Loucy (cell line): ENCODE measurements at regions not wholly inside any gene's neighbourhood (a gene's known extent, or its start where the extent isn't known, plus 50 kb on each side); places are given as distances from the start of the nearest gene placed in this dataset.

ENCODE experiments used
- H2AFZ ChIP-seq: fragments of 200-600 bp; sonication (generic); 2 replicates; pipeline ENCODE4 v1.6.0; 2016; ENCODE audit warnings: antibody characterized with exemption, mild to moderate bottlenecking, low read length, moderate library complexity
- H3F3A ChIP-seq: fragments of 200-600 bp; 2 replicates; pipeline ENCODE4 v1.6.0; 2016; ENCODE audit warnings: antibody characterized with exemption, low read depth, mild to moderate bottlenecking
- H3K27me3 ChIP-seq: fragments of 200-600 bp; sonication (generic); 2 replicates; pipeline ENCODE4 v1.6.1; 2014; ENCODE audit warnings: low read length, mild to moderate bottlenecking; ENCODE audit not compliant: insufficient read depth, poor library complexity, severe bottlenecking
- H3K36me3 ChIP-seq: fragments of 200-600 bp; sonication (generic); 2 replicates; pipeline ENCODE4 v1.6.1; 2016; ENCODE audit warnings: low read length; ENCODE audit not compliant: insufficient read depth
- H3K4me1 ChIP-seq: fragments of 200-600 bp; sonication (generic); 2 replicates; pipeline ENCODE4 v1.5.1; 2014; ENCODE audit warnings: low read length, mild to moderate bottlenecking; ENCODE audit not compliant: insufficient read depth, poor library complexity, severe bottlenecking
- H3K4me2 ChIP-seq: fragments of 200-600 bp; sonication (generic); 2 replicates; pipeline ENCODE4 v1.6.0; 2014; ENCODE audit warnings: antibody characterized with exemption, low read length, low read depth, mild to moderate bottlenecking; ENCODE audit not compliant: poor library complexity, severe bottlenecking
- H3K4me3 ChIP-seq: fragments of 200-600 bp; sonication (generic); 2 replicates; pipeline ENCODE4 v1.5.1; 2014; ENCODE audit warnings: low read length, mild to moderate bottlenecking, mixed read lengths; ENCODE audit not compliant: poor library complexity, severe bottlenecking
- H3K79me2 ChIP-seq: fragments of 200-600 bp; sonication (generic); 2 replicates; pipeline ENCODE4 v1.6.1; 2014; ENCODE audit warnings: low read length; ENCODE audit not compliant: insufficient read depth
- H3K9ac ChIP-seq: fragments of 200-600 bp; sonication (generic); 2 replicates; pipeline ENCODE4 v1.6.0; 2014; ENCODE audit warnings: mild to moderate bottlenecking, low read depth, low read length, moderate library complexity; ENCODE audit not compliant: poor library complexity, severe bottlenecking
- H3K9me2 ChIP-seq: fragments of 200-600 bp; sonication (generic); replicated peaks from 2 replicates; pipeline ENCODE4 v1.6.1; 2016; ENCODE audit warnings: low read depth, low read length, mixed read lengths
- H3K9me3 ChIP-seq: fragments of 200-600 bp; sonication (generic); 2 replicates; pipeline ENCODE4 v1.6.1; 2014; ENCODE audit warnings: mild to moderate bottlenecking, antibody characterized with exemption, low read length, low read depth; ENCODE audit not compliant: insufficient read depth
- H4K20me1 ChIP-seq: fragments of 200-600 bp; sonication (generic); 2 replicates; pipeline ENCODE4 v1.6.0; 2014; ENCODE audit warnings: antibody characterized with exemption, low read length, mild to moderate bottlenecking; ENCODE audit not compliant: insufficient read depth, poor library complexity, severe bottlenecking
- EZH2phosphoT487 ChIP-seq: fragments of 200-600 bp; IDR thresholded peaks from 2 replicates; pipeline ENCODE4 v1.6.1; 2018; ENCODE audit warnings: antibody characterized with exemption, mild to moderate bottlenecking, moderate library complexity, borderline replicate concordance
- TF ChIP-seq, protein P1 (sequence below): fragments of 200-600 bp; sonication (generic); conservative IDR thresholded peaks from 2 replicates; pipeline ENCODE4 v1.5.1; 2014; ENCODE audit warnings: mild to moderate bottlenecking, antibody characterized with exemption, low read length

DNA sequence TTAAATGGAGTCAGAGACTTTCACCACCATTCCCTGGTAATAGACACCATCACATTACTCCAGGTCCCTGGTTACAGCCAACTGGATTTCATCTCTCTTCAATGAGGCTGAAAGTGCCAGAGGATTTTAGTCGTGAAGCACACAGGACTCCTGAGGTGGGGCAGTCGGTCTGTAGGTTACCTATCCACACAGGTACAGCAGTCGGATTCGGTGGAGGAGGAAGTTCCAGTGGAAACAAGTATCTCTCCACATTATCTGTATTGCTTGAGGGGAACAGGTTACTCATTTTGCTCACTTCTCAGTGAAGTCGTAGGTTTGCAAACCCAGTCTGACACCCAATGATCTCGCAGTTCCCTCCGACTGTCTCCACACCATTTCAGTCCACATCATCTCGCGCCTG is 82.3 kb upstream of the TMEM45B start:
- Histone ChIP-seq H3K27me3 (no peaks in the 10 kb centered on the region), H3K9me2 (no peaks in the 10 kb centered on the region), H3K36me3 (no peaks in the 10 kb centered on the region), H3K79me2 (no peaks in the 10 kb centered on the region), H3K4me3 (no peak overlapping the region), H3K9ac (no peak overlapping the region), H2AFZ (no peak overlapping the region), H3K4me2 (no peak overlapping the region), H3K4me1 (no peaks in the 10 kb centered on the region), H3K9me3 (no peaks in the 10 kb centered on the region), H3F3A (no peaks in the 10 kb centered on the region), H4K20me1 (no peaks in the 10 kb centered on the region)
- TF ChIP-seq EZH2phosphoT487: no peak
- TF ChIP-seq, protein P1, sequence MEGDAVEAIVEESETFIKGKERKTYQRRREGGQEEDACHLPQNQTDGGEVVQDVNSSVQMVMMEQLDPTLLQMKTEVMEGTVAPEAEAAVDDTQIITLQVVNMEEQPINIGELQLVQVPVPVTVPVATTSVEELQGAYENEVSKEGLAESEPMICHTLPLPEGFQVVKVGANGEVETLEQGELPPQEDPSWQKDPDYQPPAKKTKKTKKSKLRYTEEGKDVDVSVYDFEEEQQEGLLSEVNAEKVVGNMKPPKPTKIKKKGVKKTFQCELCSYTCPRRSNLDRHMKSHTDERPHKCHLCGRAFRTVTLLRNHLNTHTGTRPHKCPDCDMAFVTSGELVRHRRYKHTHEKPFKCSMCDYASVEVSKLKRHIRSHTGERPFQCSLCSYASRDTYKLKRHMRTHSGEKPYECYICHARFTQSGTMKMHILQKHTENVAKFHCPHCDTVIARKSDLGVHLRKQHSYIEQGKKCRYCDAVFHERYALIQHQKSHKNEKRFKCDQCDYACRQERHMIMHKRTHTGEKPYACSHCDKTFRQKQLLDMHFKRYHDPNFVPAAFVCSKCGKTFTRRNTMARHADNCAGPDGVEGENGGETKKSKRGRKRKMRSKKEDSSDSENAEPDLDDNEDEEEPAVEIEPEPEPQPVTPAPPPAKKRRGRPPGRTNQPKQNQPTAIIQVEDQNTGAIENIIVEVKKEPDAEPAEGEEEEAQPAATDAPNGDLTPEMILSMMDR: no peak

DNA sequence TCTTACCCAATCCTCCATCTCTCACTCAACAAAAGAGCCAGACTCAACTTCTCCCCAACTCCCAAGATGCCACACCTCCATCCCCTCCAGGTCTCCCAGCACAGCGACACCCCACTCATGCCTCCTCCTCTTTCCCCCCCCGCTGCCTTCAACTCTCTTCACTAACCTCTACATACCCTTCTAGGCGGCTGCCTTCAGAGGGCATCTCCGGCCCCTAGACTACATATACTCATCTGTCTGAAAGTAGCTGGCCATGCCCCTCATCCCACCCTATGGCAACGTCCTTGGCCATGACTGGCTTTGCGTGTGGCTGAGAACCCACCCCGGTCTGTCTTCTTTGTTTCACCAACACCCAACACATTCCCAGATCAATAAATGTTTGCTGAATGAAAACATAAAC is 81.7 kb upstream of the TMEM45B start:
- no peak overlapping the region for H3K4me3 ChIP-seq
- no peak for TF ChIP-seq EZH2phosphoT487
- TF ChIP-seq, protein P1: no peak

DNA sequence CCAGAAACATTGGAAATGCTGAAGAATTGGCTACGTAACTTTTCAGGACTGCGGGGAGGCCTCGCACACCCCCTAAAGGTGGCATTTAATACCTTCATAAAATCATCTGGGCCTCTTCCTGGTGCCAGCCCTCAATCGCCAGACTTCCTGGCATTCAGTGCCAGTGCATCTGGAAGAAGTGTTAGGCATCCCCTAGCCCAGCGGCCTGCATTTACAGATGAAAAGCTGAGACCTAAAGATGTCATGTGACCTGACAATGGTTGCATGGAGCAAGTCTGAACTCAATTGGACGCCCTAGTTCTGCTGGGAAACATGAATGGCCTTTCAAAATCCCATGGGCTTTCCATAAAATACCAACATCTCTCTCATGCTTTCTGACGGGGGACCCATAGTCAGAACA is 81.0 kb upstream of the TMEM45B start:
- Histone ChIP-seq H3K4me3 (no peak overlapping the region), H3K4me2 (no peak overlapping the region), H3K4me1 (no peaks in the 10 kb centered on the region), H3K36me3 (no peaks in the 10 kb centered on the region), H3K27me3 (no peaks in the 10 kb centered on the region), H3K9me2 (no peaks in the 10 kb centered on the region), H3K79me2 (no peaks in the 10 kb centered on the region), H3F3A (no peaks in the 10 kb centered on the region), H4K20me1 (no peaks in the 10 kb centered on the region), H2AFZ (no peak overlapping the region), H3K9ac (no peak overlapping the region), H3K9me3 (no peaks in the 10 kb centered on the region)
- no peak for TF ChIP-seq EZH2phosphoT487
- TF ChIP-seq, protein P1: no peak

More for the DNA sequence above, 81.7 kb upstream of the TMEM45B start:
- Histone ChIP-seq H3F3A (no peaks in the 10 kb centered on the region), H3K9ac (no peak overlapping the region), H3K4me1 (no peaks in the 10 kb centered on the region), H4K20me1 (no peaks in the 10 kb centered on the region), H3K4me2 (no peak overlapping the region), H3K9me3 (no peaks in the 10 kb centered on the region), H3K79me2 (no peaks in the 10 kb centered on the region), H3K36me3 (no peaks in the 10 kb centered on the region), H3K9me2 (no peaks in the 10 kb centered on the region), H2AFZ (no peak overlapping the region), H3K27me3 (no peaks in the 10 kb centered on the region)
